GM21515 (cell line): ENCODE measurements at regions not wholly inside any gene's neighbourhood (a gene's known extent, or its start where the extent isn't known, plus 50 kb on each side); places are given as distances from the start of the nearest gene placed in this dataset.
"Not testable (repeated sequence)": the region's sequence is repeated elsewhere in the genome, so short reads cannot be mapped to it uniquely, and the experiment has no call there.

ENCODE experiments used
- ATAC-seq: cut with Tn5 transposase; IDR thresholded peaks from one replicate; pipeline ENCODE4 v1.9.1; 2021; ENCODE audit not compliant: unreplicated experiment

DNA sequence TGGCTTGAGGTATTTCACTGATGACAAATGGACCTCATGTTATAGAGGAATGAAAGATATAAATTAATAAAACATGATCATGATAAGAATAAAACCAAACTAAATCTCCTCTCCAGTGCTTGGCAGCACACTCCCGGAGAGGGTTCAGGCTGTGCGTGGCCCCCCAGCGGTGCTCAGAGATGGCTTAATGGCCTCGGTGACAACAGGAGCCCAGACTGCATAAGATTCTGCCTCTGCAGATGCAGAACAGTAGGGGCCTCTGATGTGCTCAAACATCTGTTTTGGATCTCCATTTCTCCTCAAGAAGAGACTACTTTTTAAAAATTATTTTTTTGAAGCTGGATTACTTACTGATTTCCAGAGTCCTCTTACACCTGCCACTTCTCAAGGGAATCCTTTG is 67.0 kb upstream of the CHD6 start:
- ATAC-seq, result not testable (repeated sequence)

DNA sequence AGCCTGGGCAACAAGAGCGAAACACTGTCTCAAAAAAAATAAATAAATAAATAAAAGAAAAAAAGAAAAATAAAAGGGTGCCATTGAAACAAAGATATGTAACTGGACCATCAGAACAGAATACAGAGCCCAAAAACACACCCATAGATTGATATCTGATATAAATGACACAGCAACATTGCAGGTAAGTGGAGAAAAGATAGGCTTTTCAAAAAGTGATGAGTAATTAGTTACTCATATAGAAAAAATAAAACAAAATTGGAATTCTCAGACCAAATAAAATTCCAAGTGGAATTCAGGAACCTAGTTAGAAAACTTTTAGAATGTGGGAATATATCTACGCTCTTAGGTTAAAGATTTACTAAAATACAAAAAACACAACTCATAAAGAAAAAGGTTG is 60.6 kb upstream of the CHD6 start:
- ATAC-seq, result no peak

- ATAC-seq, result no peak
Measured at GRCh38 chr20:41672282-41672681, 54.1 kb upstream of the CHD6 start.

DNA sequence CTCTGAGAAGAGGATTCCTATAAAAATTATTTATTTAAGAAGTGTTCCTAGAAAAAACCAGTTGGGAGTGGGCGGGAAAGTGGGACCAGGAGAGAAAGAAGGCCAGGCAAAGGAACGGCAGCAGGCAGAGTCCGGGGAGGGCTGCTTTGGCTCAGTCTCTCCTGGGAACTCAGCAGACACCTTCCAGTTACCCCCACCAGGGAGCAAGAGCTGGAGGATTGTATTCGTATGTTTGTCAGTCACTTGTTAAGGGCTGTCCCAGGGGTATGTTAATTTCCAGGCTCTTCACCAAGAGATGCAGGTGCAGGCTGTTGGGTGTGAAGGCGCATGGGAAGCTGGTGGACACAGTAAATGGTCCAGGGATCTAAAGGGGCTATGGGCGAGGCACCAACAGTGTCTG is 53.0 kb upstream of the CHD6 start:
- ATAC-seq, result no peak

- ATAC-seq, result no peak
Measured at GRCh38 chr20:41670631-41671030, 52.5 kb upstream of the CHD6 start.

GRCh38 chr20:41669708-41670263 is 51.6 kb upstream of the CHD6 start:
- ATAC-seq, result no peak

DNA sequence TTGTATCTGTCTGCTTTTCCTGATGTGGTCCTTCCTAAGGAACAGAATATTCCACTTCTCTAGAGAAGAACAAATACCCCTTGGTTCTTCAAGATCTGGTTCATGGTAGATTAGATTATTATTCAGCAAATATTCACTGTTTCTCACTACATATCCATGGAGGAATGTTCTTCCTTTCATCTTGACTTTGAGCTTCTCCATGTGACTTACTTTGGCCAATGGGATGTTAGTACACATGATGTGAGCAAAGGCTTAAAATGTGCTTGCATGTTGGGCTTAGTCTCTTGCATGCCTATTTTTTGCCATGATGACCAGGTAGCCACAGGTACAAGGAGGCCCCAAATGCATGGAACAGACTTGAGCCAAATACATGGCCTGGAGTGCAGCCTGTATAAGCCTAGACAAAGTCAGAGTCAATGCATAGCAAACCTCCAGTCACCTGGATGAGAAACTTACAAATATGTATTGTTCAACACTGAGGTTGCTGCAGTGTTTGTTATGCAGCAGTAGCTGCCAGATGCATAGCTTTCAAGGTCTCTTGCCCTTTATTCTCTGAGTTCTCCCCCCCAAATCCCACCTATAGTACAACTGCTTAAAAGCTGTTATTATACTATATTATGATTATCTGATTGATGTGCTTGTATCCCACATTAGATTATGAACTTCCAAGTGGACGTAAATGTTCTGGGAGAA is 50.0 kb upstream of the CHD6 start:
- ATAC-seq, result no peak
